ENCODE measurements at regions not wholly inside any gene's neighbourhood (a gene's known extent, or its start where the extent isn't known, plus 50 kb on each side); places are given as distances from the start of the nearest gene placed in this dataset.
A peak's percentile ranks its signal among the peaks of the same experiment; 100 is the strongest.

DNA sequence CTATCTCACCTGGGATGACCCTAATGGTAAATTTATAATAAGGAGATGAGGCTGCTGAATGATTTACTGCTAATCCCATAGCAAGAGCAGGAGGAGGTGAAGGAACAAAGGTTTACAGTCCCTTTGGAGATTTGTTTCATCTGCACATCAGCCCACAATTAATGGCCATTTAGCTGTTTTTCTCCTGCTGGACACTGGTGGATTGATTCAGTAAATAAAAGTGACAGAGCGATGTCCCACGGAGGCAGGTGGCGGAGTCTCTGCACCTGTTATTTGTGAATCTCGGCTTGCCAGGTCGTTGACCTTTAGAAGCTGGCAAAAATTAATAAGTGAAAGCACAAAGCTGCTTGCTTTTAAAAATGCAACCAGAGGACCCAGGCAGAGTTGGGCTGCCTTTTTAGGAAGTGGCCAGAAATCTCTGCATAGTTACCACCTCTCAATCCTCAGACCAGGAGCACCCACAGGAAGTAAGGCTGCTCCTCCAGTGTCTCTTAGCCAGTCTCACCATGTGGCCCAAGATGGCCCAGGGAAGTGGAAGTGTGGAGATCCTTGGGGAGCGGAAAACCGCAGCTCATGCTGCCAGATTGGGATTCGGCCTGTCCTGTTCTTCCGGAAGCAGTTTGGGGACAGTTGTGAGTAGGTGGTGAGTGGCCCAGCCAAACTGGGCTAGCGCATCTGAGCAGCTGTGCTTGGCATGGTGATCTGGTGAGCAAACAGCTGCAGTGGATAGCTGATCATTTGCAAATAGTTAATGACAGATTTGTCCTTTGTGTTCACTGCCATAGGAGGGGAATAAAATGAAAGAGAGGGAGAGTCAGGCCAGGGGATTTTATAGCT is 1005.7 kb upstream of the PIK3C3 start:
- Mint-ChIP-seq H3K36me3 (no peaks in the 10 kb centered on the region), H3K27me3 (ENCODE audit: insufficient read depth, low read depth) (peaks cover 2% of the 10 kb centered on the region), H3K9me3 (peaks cover 5% of the 10 kb centered on the region), H3K4me3 (no peak overlapping the region), H3K4me1 (peaks cover 13% of the 10 kb centered on the region), H3K27ac (peak overlapping the region; percentile 90)
- H3K4me2 ChIP-seq = peak overlapping the region; percentile 4
- DNase-seq (ENCODE audit: low spot score) = no peak
- H3K9ac ChIP-seq = no peak overlapping the region
- no peaks in the 10 kb centered on the region for H4K20me1 ChIP-seq (ENCODE audit: low read depth)
- peak overlapping the region; percentile 74 for H2AFZ ChIP-seq (replicated peaks)
- TF ChIP-seq, protein P1, sequence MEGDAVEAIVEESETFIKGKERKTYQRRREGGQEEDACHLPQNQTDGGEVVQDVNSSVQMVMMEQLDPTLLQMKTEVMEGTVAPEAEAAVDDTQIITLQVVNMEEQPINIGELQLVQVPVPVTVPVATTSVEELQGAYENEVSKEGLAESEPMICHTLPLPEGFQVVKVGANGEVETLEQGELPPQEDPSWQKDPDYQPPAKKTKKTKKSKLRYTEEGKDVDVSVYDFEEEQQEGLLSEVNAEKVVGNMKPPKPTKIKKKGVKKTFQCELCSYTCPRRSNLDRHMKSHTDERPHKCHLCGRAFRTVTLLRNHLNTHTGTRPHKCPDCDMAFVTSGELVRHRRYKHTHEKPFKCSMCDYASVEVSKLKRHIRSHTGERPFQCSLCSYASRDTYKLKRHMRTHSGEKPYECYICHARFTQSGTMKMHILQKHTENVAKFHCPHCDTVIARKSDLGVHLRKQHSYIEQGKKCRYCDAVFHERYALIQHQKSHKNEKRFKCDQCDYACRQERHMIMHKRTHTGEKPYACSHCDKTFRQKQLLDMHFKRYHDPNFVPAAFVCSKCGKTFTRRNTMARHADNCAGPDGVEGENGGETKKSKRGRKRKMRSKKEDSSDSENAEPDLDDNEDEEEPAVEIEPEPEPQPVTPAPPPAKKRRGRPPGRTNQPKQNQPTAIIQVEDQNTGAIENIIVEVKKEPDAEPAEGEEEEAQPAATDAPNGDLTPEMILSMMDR (IDR thresholded peaks at IDR 0.05) = no peak
- no peak for TF ChIP-seq EZH2phosphoT487 (IDR thresholded peaks at IDR 0.05)
- no peak for TF ChIP-seq EZH2 (IDR thresholded peaks at IDR 0.05)
- H3K9me3 ChIP-seq (ENCODE audit: low read depth) = no peaks in the 10 kb centered on the region
- H3F3A ChIP-seq (ENCODE audit: low read depth) = no peaks in the 10 kb centered on the region
- H3K27me3 ChIP-seq = no peaks in the 10 kb centered on the region
- no peaks in the 10 kb centered on the region for H3K79me2 ChIP-seq (ENCODE audit: low read depth)
- H3K4me3 ChIP-seq = no peak overlapping the region
- H3K4me1 ChIP-seq = peaks cover 24% of the 10 kb centered on the region
- H3K27ac ChIP-seq = no peak overlapping the region
- no peaks in the 10 kb centered on the region for H3K36me3 ChIP-seq

DNA sequence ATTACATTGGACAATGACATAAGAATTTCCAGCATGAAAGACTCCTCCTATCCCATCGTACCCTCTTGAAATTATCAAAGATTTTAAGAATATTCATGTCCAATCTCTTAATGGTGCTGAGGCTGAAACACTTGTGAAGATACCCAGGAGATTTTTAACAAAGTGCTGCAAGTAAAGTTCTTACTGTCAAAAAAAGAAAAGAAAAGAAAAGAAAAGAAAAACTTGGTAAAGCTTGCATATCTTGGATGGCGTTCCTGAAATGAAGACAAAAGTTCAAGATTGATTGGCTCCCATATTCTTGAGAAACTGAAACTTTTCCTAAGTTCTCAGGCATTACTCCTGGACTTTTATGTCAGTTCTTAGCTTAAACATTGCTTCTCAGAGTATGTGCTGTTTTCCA is 1010.5 kb upstream of the PIK3C3 start:
- no peaks in the 10 kb centered on the region for H3K36me3 Mint-ChIP-seq
- no peak overlapping the region for H3K27ac ChIP-seq
- H3K4me3 ChIP-seq = no peak overlapping the region
- peaks cover 17% of the 10 kb centered on the region for H3K4me1 Mint-ChIP-seq
- no peaks in the 10 kb centered on the region for H3K27me3 Mint-ChIP-seq (ENCODE audit: insufficient read depth, low read depth)
- no peak overlapping the region for H3K4me3 Mint-ChIP-seq
- DNase-seq (ENCODE audit: low spot score) = no peak
- TF ChIP-seq, protein P1 (IDR thresholded peaks at IDR 0.05) = no peak
- no peak for TF ChIP-seq EZH2 (IDR thresholded peaks at IDR 0.05)
- TF ChIP-seq EZH2phosphoT487 (IDR thresholded peaks at IDR 0.05) = no peak
- H3F3A ChIP-seq (ENCODE audit: low read depth) = peaks cover 13% of the 10 kb centered on the region
- peaks cover 32% of the 10 kb centered on the region for H3K4me1 ChIP-seq
- H2AFZ ChIP-seq (replicated peaks) = no peak overlapping the region
- H3K79me2 ChIP-seq (ENCODE audit: low read depth) = no peaks in the 10 kb centered on the region
- H3K27me3 ChIP-seq = no peaks in the 10 kb centered on the region
- no peak overlapping the region for H3K27ac Mint-ChIP-seq
- H3K9me3 ChIP-seq (ENCODE audit: low read depth) = no peaks in the 10 kb centered on the region
- no peaks in the 10 kb centered on the region for H3K9me3 Mint-ChIP-seq
- no peaks in the 10 kb centered on the region for H3K36me3 ChIP-seq
- no peak overlapping the region for H3K4me2 ChIP-seq
- H3K9ac ChIP-seq = no peak overlapping the region
- H4K20me1 ChIP-seq (ENCODE audit: low read depth) = no peaks in the 10 kb centered on the region

DNA sequence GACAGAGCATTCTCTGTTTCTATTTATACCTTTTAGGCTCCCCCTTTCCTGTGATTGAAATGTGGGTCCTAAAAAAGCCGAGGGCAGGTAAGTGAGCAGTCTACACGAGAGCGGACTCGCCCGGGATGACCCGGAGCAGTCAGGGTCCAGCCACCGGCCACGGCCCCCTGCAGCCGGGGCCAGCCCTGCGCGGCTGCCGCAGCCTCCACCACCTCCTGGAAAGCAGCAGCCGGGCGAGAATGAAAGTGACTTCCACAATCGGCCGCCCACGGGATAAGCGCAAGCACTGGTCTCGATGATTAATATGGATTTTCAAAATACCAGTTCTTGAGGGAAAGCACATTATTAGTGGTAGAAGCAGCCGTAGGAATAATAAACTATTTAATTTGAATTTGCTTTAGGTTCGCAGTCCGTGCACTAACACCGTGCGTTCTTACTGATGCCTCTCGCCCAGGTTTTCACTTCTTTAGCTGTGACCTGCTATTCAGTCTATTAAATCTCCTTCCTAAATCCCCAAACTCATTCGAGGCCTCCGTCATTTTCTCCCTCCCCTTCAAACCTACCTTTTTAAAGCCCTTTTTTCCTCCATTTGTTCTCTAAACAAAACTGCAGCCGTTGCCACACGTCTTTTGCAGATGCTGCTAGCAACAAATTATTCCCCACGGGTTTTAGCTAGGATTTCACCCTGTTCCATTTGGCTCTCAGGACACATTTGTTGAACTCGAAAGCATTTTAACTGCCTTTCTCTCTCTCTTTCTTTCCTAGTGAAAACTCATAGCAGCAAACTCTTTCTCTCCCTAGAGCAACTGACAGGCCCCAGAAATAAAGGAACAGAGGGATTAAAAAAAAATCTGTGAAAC is 1015.1 kb upstream of the PIK3C3 start:
- H3K4me1 Mint-ChIP-seq = peaks cover 10% of the 10 kb centered on the region
- Histone ChIP-seq H2AFZ (replicated peaks) (peak overlapping the region; percentile 32), H4K20me1 (ENCODE audit: low read depth) (no peaks in the 10 kb centered on the region), H3K36me3 (no peaks in the 10 kb centered on the region), H3K4me2 (peak overlapping the region; percentile 28), H3F3A (ENCODE audit: low read depth) (peaks cover 17% of the 10 kb centered on the region), H3K9me3 (ENCODE audit: low read depth) (no peaks in the 10 kb centered on the region), H3K79me2 (ENCODE audit: low read depth) (no peaks in the 10 kb centered on the region), H3K4me3 (no peak overlapping the region), H3K27me3 (no peaks in the 10 kb centered on the region), H3K27ac (peak overlapping the region; percentile 83), H3K9ac (no peak overlapping the region), H3K4me1 (peaks cover 22% of the 10 kb centered on the region)
- peak; percentile 34 for DNase-seq (ENCODE audit: low spot score)
- TF ChIP-seq, protein P1 (IDR thresholded peaks at IDR 0.05) = no peak
- no peak for TF ChIP-seq EZH2phosphoT487 (IDR thresholded peaks at IDR 0.05)
- TF ChIP-seq EZH2 (IDR thresholded peaks at IDR 0.05) = no peak
- H3K27ac Mint-ChIP-seq = peak overlapping the region; percentile 78
- H3K4me3 Mint-ChIP-seq = no peak overlapping the region
- no peaks in the 10 kb centered on the region for H3K9me3 Mint-ChIP-seq
- no peaks in the 10 kb centered on the region for H3K36me3 Mint-ChIP-seq
- H3K27me3 Mint-ChIP-seq (ENCODE audit: insufficient read depth, low read depth) = no peaks in the 10 kb centered on the region
